ENCODE measurements at regions not wholly inside any gene's neighbourhood (a gene's known extent, or its start where the extent isn't known, plus 50 kb on each side); places are given as distances from the start of the nearest gene placed in this dataset.

- TF ChIP-seq, protein P1, sequence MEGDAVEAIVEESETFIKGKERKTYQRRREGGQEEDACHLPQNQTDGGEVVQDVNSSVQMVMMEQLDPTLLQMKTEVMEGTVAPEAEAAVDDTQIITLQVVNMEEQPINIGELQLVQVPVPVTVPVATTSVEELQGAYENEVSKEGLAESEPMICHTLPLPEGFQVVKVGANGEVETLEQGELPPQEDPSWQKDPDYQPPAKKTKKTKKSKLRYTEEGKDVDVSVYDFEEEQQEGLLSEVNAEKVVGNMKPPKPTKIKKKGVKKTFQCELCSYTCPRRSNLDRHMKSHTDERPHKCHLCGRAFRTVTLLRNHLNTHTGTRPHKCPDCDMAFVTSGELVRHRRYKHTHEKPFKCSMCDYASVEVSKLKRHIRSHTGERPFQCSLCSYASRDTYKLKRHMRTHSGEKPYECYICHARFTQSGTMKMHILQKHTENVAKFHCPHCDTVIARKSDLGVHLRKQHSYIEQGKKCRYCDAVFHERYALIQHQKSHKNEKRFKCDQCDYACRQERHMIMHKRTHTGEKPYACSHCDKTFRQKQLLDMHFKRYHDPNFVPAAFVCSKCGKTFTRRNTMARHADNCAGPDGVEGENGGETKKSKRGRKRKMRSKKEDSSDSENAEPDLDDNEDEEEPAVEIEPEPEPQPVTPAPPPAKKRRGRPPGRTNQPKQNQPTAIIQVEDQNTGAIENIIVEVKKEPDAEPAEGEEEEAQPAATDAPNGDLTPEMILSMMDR (IDR thresholded peaks at IDR 0.05): no peak
- no peak for TF ChIP-seq POLR2A (IDR thresholded peaks at IDR 0.05)
Measured at GRCh38 chr9:135328485-135329417, 150.8 kb upstream of the PPP1R26 start.

Data from right lobe of liver (tissue), 4 donors.